Fibroblast of villous mesenchyme (primary cell): ENCODE measurements at regions not wholly inside any gene's neighbourhood (a gene's known extent, or its start where the extent isn't known, plus 50 kb on each side); places are given as distances from the start of the nearest gene placed in this dataset.

Experiments used
- DNase-seq: peaks from one replicate; pipeline ENCODE4 v3.0.0-alpha.2; 2010; ENCODE audit warnings: low read depth
- H3K4me3 ChIP-seq: 2 replicates; pipeline ENCODE4 v1.5.1; 2011; ENCODE audit warnings: low read depth, mild to moderate bottlenecking, low read length
- TF ChIP-seq, protein P1 (sequence below): IDR thresholded peaks from 2 replicates; pipeline ENCODE4 v1.5.1; 2012; ENCODE audit warnings: low read depth, mild to moderate bottlenecking, low read length; ENCODE audit not compliant: insufficient read depth

DNA sequence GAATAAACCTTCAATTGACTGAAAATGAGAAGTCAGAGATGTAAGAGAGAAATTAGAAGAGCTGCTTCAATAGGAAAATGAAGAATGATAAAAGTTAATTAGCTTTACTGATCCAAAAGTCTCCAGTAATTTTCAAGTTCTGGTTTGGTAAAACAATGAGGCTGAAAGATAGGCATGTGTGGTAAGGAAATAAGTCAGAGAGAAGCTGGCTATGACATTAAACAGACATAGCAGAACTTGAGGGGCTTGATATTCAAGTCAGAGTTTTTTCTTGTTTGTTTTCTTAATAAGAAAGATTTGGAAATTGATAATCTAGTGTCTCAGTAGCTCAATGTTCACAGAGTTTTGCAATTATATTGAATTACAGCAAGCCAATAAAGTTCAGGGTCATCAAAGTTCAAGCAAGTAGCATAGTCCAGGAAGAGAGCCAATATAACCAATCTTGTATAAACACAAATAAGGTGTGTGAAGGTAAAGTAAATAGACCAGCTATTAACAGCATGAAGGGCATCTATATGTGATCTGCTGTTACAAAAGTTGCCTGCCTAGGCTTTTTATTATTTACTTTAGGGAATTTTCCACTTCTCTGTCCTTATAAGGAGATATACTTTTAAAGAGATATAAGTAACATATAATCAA, 1111.5 kb downstream of the TRHDE start:
- H3K4me3 ChIP-seq, result no peak overlapping the region
- TF ChIP-seq, protein P1, sequence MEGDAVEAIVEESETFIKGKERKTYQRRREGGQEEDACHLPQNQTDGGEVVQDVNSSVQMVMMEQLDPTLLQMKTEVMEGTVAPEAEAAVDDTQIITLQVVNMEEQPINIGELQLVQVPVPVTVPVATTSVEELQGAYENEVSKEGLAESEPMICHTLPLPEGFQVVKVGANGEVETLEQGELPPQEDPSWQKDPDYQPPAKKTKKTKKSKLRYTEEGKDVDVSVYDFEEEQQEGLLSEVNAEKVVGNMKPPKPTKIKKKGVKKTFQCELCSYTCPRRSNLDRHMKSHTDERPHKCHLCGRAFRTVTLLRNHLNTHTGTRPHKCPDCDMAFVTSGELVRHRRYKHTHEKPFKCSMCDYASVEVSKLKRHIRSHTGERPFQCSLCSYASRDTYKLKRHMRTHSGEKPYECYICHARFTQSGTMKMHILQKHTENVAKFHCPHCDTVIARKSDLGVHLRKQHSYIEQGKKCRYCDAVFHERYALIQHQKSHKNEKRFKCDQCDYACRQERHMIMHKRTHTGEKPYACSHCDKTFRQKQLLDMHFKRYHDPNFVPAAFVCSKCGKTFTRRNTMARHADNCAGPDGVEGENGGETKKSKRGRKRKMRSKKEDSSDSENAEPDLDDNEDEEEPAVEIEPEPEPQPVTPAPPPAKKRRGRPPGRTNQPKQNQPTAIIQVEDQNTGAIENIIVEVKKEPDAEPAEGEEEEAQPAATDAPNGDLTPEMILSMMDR, result no peak
- no peak for DNase-seq

DNA sequence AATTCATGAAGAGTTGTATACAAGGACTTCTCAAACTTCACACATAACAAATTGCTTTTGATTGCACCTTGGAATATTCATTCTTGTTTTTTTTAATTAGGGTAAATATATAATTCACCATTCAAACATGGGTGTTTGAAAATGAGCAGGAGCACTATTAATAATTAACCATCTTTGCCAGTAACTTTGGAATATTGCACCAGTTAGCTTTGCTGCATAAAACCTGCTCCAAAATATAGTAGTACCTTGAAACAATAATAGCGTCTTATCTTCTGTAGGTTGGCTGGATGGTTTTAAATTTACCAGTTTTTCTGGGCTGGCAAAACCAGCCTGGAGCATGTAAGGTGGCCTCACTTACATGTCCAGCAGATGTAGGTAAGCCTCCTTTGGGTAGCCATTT, 1112.4 kb downstream of the TRHDE start:
- H3K4me3 ChIP-seq, result no peak overlapping the region
- TF ChIP-seq, protein P1, result no peak
- DNase-seq, result no peak

DNA sequence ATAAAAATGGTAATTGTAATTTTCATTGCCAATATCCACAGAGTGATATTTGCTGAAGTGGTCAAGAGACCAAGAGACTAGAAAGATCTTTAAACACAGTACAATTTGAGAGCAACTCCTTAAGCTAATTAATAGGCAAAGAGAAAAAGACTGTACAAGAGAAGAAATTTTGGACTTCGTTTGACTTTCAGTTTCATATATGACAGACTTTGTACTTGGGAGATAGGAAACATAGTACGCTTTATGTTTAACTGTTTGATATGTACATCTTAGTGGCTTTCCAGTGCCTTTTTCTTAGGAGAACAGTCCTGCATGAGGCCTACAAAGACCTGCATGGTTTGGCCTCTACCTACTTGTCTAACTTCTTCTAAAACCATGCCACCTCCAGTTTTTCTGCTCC, 1118.1 kb downstream of the TRHDE start:
- DNase-seq, result no peak
- H3K4me3 ChIP-seq, result no peak overlapping the region
- TF ChIP-seq, protein P1, result no peak

DNA sequence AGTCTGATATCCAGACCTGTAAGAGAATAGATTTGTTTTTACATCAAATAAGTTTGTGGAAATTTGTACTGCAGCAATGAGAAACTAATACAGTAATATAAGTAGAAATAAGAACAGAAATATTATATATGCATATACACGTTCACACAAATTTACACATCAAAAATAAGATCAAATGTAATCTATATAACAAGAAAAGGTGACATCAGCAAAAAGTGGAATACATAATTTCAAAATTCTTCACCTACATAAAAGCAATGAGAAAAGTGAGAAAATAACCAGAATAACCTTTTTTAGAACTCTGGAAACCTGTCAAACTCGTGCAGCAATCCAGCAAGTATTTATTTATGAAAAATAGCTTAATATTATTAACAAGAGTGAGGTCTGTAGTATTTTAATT, 1124.6 kb upstream of the ATXN7L3B start:
- DNase-seq, result no peak
- H3K4me3 ChIP-seq, result no peak overlapping the region
- TF ChIP-seq, protein P1, result no peak

DNA sequence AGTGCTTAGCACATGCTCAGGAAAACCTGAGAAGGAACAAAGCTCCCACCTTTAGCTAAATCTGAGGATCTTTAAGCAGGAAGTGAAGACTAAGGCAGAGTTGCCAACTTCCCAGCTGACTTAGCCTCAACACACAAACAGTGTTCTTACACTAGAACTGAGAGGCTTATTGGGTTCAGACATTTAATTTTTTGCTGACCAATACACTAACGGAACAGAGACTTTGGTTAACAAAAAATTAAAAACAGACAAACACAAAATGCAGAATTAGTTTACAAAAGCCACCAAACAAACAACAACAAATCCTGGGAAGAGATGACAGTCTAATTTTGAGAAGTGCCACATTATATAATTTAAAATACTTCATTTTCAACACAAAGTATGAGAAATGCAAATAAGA, 1123.7 kb upstream of the ATXN7L3B start:
- TF ChIP-seq, protein P1, result no peak
- no peak for DNase-seq
- no peak overlapping the region for H3K4me3 ChIP-seq

DNA sequence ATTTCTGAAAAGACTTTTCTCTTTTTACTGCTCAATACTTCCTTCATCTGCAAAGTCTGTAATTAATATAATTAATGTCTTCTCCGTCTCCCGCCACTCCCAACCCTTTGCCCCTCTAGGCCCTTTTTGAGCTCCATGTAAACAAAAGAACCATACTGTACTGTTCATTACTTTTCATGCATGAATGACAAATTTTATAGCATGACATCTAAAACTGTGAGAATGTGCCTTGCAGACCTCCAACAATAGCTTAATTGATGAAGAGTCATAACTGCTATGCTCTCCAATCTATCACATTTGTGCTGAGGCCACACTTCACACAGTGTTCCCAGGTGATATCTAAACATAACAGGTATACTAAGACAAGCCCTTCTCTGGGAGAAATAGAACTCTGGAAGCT, 1122.7 kb upstream of the ATXN7L3B start:
- H3K4me3 ChIP-seq, result no peak overlapping the region
- no peak for DNase-seq
- TF ChIP-seq, protein P1, result no peak

DNA sequence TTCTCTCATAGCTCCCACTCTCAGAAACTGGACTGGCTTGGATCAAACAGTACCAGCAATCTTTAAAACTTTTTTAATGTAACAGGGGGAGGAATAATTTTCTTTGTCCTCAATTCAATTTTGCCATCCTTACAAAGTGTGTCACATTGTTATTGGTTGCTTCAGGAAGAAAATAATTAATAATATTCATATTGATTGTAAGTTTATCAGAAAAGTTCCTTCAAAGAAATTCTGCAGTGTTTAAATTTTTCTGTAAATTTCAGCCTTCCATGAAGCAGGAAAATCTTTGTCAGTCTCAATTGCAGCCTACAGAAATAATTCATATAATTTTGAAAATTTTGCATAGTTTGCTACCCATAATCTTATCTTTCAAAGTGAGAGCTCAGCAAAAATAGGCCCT, 1119.1 kb upstream of the ATXN7L3B start:
- DNase-seq, result no peak
- H3K4me3 ChIP-seq, result no peak overlapping the region
- TF ChIP-seq, protein P1, result no peak
